Rectal smooth muscle tissue (tissue), 1 donor: ENCODE measurements at regions not wholly inside any gene's neighbourhood (a gene's known extent, or its start where the extent isn't known, plus 50 kb on each side); places are given as distances from the start of the nearest gene placed in this dataset.

Experiments used
- H3K27ac ChIP-seq: one replicate; pipeline ENCODE4 v1.7.0; 2013; ENCODE audit warnings: low read depth, low read length, inconsistent platforms
- H3K27me3 ChIP-seq: one replicate; pipeline ENCODE4 v1.7.0; 2013; ENCODE audit warnings: low read length; ENCODE audit not compliant: control insufficient read depth, insufficient read depth
- H3K36me3 ChIP-seq: one replicate; pipeline ENCODE4 v1.7.0; 2013; ENCODE audit warnings: low read length; ENCODE audit not compliant: control insufficient read depth, insufficient read depth
- H3K4me1 ChIP-seq: one replicate; pipeline ENCODE4 v1.7.0; 2013; ENCODE audit warnings: low read length; ENCODE audit not compliant: control insufficient read depth, insufficient read depth
- H3K4me3 ChIP-seq: one replicate; pipeline ENCODE4 v1.7.0; 2013; ENCODE audit warnings: low read length
- H3K9ac ChIP-seq: one replicate; pipeline ENCODE4 v1.7.0; 2013; ENCODE audit warnings: low read length

DNA sequence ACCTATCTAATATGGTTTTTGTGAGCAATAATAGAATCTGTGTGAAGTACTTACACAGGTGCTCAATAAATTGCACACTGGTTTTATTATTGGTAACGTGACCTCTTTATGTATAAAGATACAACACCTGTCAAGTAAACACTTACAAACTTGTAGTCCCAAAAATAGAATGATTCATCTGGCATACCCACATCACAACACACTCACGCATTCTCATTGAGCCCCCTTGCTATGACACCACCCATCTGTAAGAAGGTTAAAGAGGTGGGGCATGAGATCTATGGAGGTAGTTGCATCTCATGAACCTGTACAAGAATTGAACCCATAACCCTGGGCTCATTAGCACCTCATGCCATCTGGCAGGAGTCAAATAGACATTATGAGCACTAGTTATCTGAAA lies 134.9 kb upstream of the THBS1 start:
- H3K9ac ChIP-seq = no peak overlapping the region
- H3K27ac ChIP-seq = no peak overlapping the region
- H3K36me3 ChIP-seq = no peaks in the 10 kb centered on the region
- no peaks in the 10 kb centered on the region for H3K27me3 ChIP-seq
- no peaks in the 10 kb centered on the region for H3K4me1 ChIP-seq
- no peak overlapping the region for H3K4me3 ChIP-seq

DNA sequence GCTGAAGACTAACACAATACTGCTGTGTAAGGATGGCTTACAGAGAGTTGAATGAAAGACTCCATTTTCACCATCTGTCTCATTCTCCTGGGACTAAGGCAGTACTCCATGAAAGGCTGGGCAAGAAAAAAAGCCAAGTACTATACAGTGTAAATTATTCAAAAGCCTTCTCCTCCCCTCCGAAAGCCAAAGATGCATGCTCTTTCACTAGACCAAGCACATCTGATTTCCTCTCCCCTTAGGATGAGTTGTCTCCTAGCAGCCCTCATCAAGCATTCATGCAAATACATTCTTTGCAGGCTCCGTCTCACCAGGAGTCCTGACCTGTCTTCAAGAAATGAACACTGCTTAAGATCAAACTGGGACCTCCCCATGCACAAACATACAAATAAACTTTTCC lies 133.5 kb upstream of the THBS1 start:
- Histone ChIP-seq H3K27me3 (no peaks in the 10 kb centered on the region), H3K9ac (no peak overlapping the region), H3K4me3 (no peak overlapping the region), H3K27ac (no peak overlapping the region), H3K36me3 (no peaks in the 10 kb centered on the region), H3K4me1 (peaks cover 8% of the 10 kb centered on the region)

DNA sequence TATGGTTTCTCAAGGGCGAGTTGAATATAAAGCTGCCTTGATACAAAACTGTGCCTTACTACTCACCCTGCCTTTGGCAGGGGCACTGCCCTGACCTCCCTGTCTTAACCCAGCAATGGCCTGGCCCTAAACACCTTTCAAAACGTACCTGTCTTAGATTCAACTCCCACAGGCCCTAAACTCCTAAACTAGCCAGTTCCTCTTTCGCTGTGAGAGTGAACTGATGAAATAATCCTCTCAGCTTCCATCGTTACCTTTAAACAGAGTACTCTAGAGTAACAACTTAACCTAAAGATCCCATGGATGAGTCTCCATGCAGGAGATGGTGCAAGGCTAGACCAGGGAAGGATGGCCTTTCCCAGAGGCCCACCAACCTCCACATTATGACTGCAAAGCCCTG lies 133.0 kb upstream of the THBS1 start:
- Histone ChIP-seq H3K27ac (no peak overlapping the region), H3K4me1 (peaks cover 8% of the 10 kb centered on the region), H3K27me3 (no peaks in the 10 kb centered on the region), H3K36me3 (no peaks in the 10 kb centered on the region), H3K9ac (no peak overlapping the region), H3K4me3 (no peak overlapping the region)

DNA sequence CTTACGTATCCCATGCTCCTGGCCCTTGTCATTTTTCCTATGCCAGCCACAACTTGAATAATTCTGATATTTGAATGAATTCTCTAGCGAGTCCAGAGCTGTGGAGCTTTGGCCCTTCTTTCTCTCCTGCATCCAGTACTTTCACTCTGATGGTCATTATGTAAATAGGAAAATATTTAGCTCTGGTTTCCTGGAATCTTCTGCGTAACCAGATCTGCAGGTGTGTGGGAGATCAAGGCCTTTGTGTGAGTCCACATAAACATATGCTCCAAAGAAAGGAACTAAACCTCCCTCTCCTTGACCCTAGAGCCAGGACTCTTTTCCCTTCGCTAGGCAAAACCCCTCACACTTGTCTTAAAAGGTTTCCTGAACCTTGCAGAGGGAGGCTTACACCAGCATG lies 132.5 kb upstream of the THBS1 start:
- Histone ChIP-seq H3K4me1 (peaks cover 8% of the 10 kb centered on the region), H3K9ac (no peak overlapping the region), H3K4me3 (no peak overlapping the region), H3K27ac (no peak overlapping the region), H3K27me3 (no peaks in the 10 kb centered on the region), H3K36me3 (no peaks in the 10 kb centered on the region)

DNA sequence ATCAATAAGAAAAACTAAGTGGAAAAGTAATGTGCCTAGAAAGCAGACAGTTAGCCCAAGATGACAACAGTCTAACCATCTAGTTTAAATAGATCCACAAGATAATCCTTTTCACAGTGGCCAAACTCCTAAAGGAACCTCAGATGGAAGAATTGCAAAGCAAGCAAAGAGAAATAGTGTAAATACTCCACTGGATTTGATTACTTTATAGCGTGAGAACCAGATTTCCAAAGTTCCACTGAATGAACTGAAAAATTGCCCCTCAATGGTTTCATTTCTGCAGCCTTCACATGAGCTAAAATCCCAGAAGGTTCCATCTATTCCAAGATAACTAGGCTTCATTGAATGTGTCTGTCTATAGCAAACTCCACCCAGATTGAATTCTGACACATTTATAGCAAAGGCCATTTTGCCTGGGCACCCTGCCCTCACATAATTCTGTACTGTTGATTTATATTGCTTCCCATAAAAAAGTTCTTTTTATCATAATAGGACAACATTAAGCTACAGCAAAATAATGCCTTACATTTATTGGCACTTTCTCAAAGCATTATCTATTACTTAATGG lies 129.7 kb upstream of the THBS1 start:
- H3K27me3 ChIP-seq = no peaks in the 10 kb centered on the region
- H3K9ac ChIP-seq = no peak overlapping the region
- H3K4me1 ChIP-seq = peaks cover 8% of the 10 kb centered on the region
- no peak overlapping the region for H3K4me3 ChIP-seq
- no peak overlapping the region for H3K27ac ChIP-seq
- H3K36me3 ChIP-seq = no peaks in the 10 kb centered on the region

DNA sequence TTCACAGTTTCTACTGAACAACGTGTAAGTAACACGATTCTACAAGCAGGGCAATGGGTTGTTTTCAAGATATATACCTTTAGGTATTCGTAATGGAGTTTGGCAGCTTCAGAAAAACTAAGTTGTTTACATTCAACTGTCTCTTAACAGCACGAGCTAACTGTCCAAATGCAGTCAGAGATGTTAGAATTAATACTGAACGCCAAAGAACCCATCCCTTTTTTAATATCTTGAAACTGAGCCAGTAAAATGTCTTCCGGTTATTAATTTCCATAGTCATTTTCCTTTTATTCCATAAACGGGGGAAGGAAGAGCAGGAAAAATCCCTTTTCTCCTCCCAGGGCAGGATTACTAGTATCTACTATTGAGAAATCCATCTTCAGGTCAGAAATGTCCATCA lies 129.0 kb upstream of the THBS1 start:
- no peak overlapping the region for H3K4me3 ChIP-seq
- no peaks in the 10 kb centered on the region for H3K27me3 ChIP-seq
- H3K4me1 ChIP-seq = peaks cover 8% of the 10 kb centered on the region
- no peak overlapping the region for H3K9ac ChIP-seq
- no peaks in the 10 kb centered on the region for H3K36me3 ChIP-seq
- no peak overlapping the region for H3K27ac ChIP-seq

DNA sequence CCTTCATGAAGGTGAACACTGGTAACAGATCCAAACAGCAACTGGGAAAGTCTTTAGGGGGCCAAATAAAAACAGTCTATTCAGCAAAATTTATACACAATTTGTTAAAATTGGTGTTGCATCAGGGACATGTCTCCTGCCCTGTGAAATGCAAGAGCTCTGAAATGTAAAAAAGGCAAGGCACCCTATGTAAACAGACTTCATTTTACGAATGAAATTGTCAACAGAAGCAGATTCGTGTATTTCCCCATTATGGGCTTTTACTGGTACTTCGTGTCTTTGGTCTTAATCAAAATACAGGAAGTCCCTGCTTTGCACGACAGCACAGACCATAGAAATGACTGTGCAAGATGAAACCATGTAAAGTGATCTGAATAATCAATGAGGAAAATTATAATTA lies 127.3 kb upstream of the THBS1 start:
- no peak overlapping the region for H3K27ac ChIP-seq
- no peak overlapping the region for H3K9ac ChIP-seq
- H3K36me3 ChIP-seq = no peaks in the 10 kb centered on the region
- H3K27me3 ChIP-seq = no peaks in the 10 kb centered on the region
- H3K4me3 ChIP-seq = no peak overlapping the region
- peaks cover 8% of the 10 kb centered on the region for H3K4me1 ChIP-seq

DNA sequence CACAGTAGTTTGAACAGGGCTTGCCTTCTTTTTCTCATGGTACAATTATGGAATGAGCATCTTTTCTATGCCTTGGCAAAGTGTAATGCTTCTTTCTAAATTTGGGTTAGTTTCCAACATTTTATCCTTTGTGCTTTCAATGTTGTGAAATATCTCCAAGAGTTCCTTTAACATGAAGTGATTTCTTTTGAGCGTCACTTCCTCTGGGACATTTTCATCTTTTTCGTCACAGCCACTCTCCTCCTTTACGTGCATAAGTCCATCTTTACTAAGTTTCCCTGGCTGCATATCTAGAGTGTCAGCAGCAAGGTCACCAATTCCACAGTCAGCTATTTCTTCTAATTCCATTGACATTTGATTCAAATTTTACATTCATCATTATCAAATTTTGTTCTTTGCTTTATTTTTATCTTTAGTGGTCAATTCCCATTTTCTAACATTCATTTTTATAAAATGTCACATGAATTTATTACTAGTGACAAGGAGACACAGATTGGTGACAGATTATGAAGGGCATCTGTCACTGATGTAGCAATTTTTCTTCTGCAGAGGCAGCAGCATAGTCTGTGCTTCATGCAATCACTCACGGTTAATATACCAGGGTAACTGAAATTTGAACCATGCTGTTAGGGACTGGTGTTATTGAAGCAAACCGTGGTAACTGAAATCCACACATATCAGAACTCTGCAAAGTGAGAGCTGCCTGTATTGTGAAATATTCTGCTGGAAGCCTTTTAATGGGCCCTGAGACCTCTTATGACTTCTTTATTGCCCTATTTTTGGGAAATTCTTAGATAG lies 126.5 kb upstream of the THBS1 start:
- H3K27ac ChIP-seq = no peak overlapping the region
- H3K27me3 ChIP-seq = no peaks in the 10 kb centered on the region
- H3K4me3 ChIP-seq = no peak overlapping the region
- H3K4me1 ChIP-seq = peaks cover 8% of the 10 kb centered on the region
- no peaks in the 10 kb centered on the region for H3K36me3 ChIP-seq
- H3K9ac ChIP-seq = no peak overlapping the region

DNA sequence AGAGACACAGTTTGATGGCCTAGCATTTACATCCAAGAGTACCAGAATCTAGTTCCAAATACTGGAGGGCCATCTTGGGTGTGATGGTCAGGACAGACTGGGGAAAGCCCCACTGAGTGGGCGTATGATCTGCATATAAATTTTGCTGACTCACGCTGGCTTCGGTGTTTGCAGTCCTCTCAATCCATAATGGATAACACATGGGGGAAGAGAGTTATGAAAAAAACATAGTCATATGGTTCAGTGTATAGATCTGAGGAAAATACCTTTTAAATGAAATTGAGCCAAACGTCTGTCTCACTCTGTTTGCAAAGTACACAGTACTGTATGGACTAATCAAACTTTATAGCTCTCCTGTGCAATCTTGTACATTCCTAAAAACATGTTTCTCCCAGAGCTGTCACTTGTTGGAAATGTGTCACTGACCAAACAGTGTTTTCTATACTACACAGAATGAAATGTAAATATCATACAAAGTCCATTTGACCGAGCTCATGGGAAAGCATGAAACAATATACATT lies 125.3 kb upstream of the THBS1 start:
- Histone ChIP-seq H3K27me3 (no peaks in the 10 kb centered on the region), H3K4me3 (no peak overlapping the region), H3K27ac (no peak overlapping the region), H3K36me3 (no peaks in the 10 kb centered on the region), H3K4me1 (peaks cover 8% of the 10 kb centered on the region), H3K9ac (no peak overlapping the region)

DNA sequence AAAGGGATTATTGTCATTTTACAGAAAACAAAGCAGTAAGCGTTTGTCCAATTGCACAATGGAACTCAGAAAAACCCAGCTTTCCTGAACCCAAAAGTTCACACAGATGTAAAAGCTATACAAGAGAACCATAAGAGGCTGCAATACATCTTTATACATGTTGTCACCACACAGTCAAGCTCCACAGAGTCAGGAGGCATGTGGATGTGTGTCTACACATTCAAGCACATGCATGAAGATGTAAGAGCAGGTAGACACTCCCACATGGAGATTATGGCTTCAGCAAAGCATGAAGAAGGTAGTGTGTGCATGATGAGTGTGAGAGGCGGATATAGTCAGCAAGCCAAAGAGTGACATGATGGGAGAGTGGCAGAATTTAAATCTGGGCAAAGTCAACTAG lies 124.7 kb upstream of the THBS1 start:
- Histone ChIP-seq H3K4me1 (peaks cover 8% of the 10 kb centered on the region), H3K36me3 (no peaks in the 10 kb centered on the region), H3K9ac (no peak overlapping the region), H3K27me3 (no peaks in the 10 kb centered on the region), H3K4me3 (no peak overlapping the region), H3K27ac (no peak overlapping the region)

DNA sequence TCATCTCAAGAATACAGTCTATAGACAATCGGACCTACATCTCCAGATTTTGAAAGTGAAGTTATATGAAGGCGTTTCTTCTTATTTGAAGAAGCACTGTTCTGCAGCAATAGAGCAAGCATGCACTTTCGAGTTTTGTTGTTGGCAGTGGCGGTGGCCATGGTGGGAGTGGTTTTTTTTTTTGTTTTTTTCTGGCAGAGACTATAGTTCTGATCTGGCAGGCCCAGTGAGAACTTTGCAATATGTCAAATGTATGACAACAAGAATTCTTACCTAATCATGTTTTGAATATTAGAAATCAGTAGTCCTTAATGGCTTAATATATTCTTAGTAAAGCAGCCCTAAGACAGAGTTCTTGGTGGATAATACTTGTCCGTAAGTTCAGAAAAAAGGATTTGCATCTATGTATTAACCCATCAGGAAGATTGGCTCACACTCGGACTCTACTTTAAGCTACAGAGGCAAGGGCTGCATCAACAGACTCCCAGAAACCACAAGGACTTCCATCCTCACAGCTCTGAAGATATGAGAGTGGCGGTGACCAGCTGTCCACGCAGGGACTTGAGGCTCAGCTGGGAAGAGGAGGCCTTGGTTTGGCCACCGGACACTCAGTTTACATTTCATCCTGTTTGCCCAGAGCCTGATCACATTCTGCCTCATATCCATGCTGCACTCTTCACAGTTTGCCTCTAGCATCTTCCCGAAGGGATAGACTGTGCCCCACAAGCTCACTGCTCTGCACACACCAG lies 124.1 kb upstream of the THBS1 start:
- Histone ChIP-seq H3K27ac (no peak overlapping the region), H3K36me3 (no peaks in the 10 kb centered on the region), H3K27me3 (no peaks in the 10 kb centered on the region), H3K4me3 (no peak overlapping the region), H3K9ac (no peak overlapping the region), H3K4me1 (peaks cover 8% of the 10 kb centered on the region)

DNA sequence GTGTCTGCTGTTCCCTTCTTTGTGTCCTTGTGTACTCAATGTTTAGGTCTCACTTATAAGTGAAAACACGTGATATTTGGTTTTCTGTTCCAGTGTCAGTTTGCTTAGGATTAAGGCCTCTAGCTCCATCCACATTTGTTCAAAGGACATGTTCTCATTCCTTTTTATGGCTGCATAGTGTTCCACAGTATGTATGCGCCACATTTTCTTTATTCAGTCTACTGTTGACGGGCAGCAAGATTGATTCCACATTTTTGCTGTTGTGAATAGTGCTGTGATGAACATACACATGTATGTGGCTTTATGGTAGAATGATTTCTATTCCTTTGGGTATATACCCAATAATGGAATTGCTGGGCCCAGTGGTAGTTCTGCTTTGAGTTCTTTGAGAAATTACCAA lies 122.7 kb upstream of the THBS1 start:
- peaks cover 8% of the 10 kb centered on the region for H3K4me1 ChIP-seq
- no peaks in the 10 kb centered on the region for H3K36me3 ChIP-seq
- no peak overlapping the region for H3K9ac ChIP-seq
- no peaks in the 10 kb centered on the region for H3K27me3 ChIP-seq
- H3K4me3 ChIP-seq = no peak overlapping the region
- no peak overlapping the region for H3K27ac ChIP-seq
